ENCODE measurements at regions not wholly inside any gene's neighbourhood (a gene's known extent, or its start where the extent isn't known, plus 50 kb on each side); places are given as distances from the start of the nearest gene placed in this dataset.

DNA sequence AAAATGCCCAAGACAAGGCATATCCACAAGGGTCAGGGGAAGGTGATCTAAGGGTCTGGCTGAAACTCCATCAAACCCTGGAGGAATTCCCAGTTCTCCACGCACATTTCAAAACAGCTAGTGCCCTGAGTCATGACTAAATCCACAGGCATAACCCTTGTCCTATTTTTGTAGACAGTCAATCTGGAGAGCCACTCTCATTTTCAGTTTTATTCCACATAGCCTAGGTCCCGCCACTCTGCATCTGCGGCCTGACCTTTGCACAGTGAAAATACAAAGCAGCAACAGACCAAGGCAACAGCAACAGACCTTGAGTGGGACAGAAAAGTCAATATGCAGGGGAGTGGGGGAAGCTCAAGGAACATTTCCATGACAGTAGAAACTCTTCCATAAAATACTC lies 201.4 kb upstream of the NPVF start:
- TF ChIP-seq POLR2A (IDR thresholded peaks at IDR 0.05; ENCODE audit: low read length) (no peak), CTCF (IDR thresholded peaks at IDR 0.05) (no peak), CHD4 (IDR thresholded peaks at IDR 0.05; ENCODE audit: borderline replicate concordance) (no peak)
- TF ChIP-seq, protein P1, sequence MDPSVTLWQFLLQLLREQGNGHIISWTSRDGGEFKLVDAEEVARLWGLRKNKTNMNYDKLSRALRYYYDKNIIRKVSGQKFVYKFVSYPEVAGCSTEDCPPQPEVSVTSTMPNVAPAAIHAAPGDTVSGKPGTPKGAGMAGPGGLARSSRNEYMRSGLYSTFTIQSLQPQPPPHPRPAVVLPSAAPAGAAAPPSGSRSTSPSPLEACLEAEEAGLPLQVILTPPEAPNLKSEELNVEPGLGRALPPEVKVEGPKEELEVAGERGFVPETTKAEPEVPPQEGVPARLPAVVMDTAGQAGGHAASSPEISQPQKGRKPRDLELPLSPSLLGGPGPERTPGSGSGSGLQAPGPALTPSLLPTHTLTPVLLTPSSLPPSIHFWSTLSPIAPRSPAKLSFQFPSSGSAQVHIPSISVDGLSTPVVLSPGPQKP (IDR thresholded peaks at IDR 0.05; ENCODE audit: low read depth, low read length): no peak

All from A549 (cell line).